ENCODE measurements at regions not wholly inside any gene's neighbourhood (a gene's known extent, or its start where the extent isn't known, plus 50 kb on each side); places are given as distances from the start of the nearest gene placed in this dataset.

DNA sequence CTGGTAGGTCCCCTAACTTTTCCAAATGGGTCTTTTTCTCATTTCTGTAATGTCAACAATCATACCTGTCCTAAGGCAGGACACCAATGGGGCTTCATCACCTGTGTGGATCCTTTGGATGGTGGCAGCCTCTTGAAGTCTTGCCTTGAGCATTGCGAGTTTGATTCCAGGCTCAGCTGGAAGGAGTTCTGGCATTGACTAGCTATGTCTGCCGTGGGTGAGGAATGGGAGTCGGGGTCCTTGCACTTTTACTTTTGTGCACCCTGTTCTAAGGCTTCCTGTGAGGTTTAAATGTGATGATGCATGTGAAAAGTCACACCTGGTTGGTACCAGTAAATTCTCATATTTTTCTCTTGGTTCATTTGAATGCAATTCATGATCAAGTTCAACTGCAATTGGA lies 55.9 kb upstream of the CTBP2 start:
- TF ChIP-seq CTCF (IDR thresholded peaks at IDR 0.05): no peak
- TF ChIP-seq POLR2A (IDR thresholded peaks at IDR 0.05): no peak
